Fibroblast of peridontal ligament (primary cell): ENCODE measurements at regions not wholly inside any gene's neighbourhood (a gene's known extent, or its start where the extent isn't known, plus 50 kb on each side); places are given as distances from the start of the nearest gene placed in this dataset.

ENCODE experiments used
- DNase-seq: peaks from one replicate; pipeline ENCODE4 v3.0.0-alpha.2; 2010; ENCODE audit errors: extremely low read depth

DNA sequence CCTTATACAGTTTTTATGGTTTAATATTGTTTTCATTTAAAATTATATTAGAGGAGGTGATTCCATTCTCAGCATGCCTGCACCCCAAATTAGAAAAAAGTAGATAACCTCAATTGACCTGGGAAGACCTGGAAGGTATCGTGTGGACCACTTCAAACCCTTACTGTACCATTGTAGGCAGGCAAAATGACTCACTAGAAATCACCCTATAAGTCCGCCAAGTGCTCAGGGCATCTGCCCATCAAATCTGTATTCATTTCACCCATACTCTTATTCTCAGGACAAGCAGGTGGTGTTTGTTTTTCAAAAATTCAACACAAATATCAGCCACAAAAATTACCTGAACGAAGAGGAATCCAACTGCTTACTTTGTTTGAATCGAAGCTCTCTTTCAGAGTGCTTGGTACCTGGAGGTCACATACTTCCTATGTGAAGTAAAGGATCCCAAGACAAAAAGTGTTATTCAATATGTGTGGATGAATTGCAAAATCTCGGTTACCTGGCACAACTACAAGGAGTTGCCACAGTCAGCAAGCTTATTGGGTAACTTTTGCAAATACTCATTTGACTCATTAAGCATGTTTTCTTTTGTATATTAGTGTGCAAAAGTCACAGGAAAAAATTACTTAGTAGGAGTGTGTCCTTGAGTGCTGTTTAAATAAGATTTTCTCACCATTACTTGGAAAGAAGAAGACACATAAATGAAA, 216.2 kb downstream of the ENC1 start:
- peak; percentile 50 for DNase-seq

DNA sequence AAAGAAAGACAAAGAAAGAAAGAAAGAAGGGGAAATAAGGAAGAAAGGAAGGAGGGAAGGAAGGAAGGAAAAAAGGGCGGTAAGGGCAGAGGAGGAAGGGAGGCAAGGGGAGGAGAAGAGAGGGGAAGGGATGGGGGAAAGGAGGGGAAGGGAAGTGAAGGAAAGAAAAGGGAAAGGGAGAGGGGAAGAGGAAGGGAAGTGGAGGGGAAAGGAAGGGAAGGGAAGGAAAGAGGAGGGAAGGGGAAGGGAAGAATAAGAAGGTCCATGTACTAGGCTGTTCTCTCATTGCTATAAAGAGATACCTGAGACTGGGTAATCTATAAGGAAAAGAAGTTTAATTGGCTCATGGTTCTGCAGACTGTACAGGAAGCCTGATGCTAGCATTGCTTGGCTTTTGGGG, 217.1 kb downstream of the ENC1 start:
- no peak for DNase-seq

DNA sequence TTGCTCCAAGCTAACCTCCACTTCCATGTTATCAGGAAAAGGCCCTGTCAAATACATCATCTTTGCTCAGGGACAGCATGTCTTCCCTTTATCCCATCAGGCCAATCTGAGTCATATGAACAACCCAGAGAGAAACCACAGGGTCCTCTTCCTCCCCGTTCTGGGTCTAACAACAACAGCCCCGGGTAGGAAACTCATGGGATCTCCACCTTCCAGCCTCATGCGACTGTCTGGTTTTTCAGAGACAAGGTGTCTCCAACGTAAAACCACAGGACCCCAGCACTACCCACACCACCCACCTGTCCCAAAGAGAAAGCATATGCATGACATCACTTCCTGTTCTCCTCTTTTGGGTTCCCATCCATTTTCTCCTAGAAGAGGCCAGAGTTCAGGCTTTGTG, 217.9 kb downstream of the ENC1 start:
- no peak for DNase-seq

DNA sequence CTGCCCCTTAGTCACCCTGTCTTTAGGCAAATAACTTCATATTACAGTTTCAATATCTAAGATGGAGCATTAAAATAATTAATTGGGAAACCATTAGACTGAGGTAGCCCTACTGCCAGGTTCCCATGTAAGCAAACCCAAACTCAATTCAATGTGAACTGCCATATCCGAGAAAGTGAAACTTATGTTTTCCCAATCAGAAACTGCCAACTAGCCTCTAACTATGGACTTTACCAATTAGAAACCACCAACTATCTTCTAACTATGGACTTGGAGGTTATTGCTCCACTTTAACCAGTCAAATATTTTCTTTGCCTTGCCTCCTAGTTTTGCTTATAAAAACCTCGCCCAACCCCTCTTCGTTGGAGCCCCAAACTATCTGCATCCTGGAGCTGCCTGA, 218.5 kb downstream of the ENC1 start:
- DNase-seq, result no peak

DNA sequence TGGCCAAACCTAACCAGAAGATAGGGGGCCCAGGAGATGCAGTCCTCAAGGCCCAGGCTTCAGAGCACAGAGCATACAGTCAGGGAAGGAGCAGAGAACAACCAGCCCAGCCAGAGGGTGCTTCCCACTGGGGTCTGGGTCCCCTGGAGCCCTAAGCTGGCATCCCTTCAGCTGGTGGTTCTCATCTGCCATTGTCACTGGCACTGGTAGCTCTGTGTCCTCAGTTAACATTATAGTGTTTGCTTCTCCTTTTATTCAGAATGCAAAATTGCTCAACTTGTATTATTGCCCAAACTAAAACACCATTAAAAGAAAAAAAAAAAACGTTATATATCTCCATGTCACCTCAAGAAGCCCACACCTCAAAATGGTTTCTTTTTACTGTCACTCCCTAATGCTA, 219.2 kb downstream of the ENC1 start:
- DNase-seq, result no peak

DNA sequence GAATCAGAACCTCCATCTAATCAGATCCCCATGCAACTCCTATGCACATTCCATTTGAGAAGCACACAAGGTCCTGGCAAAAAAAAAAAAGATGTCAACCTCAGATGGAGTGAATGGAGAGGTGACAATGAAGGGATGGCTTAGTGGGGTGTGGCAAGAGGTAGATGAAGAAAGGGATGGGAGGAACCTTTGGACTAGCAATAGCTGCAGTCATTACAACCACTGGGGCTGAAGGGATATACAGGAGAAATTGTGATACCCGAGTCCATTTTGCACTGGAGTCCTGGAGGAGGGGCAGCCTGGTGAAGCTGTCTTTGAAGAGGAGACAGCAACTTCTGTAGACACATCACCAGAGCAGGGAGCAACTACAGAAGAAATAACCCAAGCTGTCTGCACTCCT, 219.6 kb downstream of the ENC1 start:
- DNase-seq, result no peak

DNA sequence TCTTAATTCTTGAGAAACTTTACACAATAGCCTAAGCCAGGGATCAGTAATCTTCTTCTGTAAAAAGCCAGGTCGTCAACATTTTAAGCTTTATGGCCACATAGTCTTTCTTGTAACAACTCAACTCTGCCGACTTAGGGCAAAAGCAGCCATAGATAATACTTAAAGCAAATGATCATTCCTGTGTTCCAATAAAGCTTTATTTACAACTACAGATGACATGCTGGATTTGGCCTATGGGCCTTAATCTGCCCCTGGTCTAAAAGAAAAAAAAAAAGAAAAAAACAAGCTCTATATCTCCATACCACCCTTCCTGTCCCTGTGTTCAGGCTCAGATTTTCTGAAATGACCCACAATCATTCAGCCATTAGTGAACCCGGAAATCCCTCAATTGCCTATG, 220.3 kb downstream of the ENC1 start:
- no peak for DNase-seq

DNA sequence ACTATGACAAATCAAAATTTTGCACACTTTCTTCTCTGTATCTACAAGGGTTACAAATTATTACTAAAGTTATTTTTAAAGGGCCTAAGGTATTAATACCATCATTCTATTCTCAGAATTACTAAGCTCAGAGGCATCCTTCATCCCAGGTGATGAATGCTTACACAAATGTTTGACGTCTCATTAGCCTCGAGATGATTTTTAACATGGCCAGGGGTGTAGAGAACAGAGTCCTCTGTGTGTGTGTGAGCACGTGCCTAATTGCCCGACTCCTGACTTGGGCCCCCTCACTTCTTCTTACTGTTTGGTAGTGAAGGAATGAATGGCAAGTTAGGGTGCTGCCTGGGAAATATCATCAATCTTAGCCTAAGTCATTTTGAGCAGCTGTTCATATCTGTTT, 221.1 kb downstream of the ENC1 start:
- no peak for DNase-seq

DNA sequence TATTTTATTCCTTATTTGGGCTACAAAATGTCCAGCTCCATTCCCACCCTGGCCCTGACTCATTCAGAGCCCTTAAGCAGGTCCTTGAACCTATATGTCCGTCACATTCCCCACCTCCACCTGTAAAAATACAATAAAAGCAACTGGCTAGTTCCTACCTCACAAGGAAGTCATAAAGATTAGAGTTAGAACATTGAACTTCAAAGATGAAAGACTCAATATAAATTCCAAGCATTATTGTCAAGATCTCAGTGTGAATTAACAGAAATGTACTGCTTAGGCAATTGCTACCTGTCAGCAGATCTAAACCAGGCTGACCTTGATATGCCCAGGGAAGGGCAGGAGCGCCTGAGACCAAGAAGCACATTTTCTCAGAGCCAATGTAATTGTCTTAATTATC, 221.8 kb downstream of the ENC1 start:
- DNase-seq, result no peak

DNA sequence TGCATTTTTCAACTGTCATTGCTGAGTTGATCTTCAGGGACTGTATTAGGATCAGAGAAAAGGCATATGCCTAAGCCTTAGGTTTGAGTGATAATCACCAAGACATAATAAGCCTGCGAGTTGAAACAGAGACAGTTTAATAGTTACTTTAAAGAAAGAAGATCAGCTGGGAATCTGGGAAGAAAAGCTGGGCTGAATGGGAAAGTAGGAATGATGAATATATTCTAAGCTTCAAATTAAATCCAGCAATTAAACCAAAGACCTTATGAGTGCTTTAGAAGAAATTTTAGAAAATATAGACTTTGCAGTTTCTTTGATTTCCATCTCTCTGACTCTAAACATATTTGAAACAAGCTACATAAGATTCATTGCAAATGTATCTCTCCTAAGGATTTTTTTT, 222.3 kb downstream of the ENC1 start:
- DNase-seq, result no peak

DNA sequence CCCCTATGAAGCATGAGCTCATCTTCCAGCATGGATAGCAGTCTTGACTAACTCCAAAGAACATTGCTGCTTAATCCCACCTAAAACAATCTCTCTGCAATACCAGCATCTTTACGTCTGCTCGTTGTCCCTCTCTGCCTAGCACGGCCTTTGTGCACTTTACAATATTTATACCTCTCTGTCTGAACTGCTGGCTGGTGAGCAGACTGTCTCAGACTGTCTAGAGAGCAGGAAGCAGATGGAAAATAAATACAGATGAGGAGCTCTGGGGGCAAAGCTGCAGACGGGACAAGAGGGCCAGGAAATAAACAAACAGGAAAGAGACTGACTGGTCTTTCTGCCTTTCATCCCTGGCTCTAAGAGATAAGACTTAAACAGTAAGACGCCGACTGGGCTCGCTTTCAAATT, 224.8 kb downstream of the ENC1 start:
- DNase-seq, result no peak

DNA sequence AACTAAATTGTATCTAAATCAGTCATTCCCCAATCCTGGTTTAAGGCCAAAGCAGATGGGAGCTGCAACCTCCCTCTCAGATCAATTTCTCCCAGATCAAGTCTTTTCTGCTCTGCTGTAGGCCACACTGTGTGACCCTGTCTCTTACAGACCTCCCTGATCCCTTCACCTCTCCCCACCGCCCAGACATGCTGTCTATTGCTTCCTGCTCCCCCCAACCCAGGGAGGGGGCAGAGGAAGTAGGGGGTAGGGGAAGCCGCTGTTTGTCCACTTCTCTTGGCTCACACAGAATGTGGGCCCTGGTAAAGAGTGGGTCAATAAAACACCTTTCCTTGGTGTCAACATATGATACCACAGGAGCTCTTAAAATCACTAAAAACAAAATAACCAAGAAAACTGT, 226.3 kb downstream of the ENC1 start:
- DNase-seq, result no peak

DNA sequence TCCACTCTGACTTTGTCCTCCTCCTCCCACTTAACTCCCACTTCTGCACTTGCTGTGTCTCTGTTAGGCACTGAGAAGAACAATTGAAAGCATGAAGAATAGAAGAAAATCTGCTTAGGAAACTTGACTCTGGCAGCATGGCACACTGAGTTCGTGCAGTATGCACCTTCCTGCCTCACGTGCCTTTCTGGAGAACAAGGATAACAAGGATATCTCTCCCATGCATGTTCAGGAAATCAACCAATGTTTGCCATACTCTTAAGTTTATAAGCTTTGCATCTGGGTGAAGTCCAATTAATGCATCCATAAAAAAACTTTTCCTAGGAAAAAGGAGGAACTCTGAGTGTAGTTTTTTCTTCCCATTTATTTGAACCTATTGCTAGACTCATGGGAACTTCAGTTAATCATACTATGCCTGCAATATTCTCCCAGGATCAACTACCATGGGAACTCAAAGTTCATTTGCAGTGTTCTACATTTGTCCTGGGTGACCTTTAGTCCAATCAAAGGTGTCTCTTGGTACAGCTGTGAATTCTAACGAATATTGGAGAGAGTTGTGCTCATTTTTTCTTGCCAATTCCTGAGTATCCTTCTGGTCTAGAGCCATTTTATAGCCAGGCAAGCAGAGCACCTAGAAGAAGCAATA, 227.0 kb downstream of the ENC1 start:
- DNase-seq, result no peak

DNA sequence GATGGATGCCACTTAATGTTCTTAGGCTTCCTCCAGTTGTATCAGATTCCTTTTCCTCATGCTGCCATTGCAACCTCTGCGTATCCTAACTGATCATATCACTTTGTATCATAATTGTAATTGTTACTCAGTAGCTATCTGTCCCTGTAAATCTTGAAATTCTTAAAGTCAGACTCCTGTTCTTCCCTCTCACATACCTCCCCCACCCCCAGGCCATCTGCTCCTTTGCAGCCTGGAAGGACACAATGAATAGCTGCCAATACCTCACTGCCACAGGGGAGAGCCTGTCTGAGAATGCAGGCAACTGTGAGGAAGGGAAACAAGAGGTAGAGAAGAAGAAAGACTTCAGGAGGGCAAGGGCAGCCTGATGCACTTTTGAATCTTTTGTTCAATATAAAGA, 228.5 kb downstream of the ENC1 start:
- DNase-seq, result no peak

DNA sequence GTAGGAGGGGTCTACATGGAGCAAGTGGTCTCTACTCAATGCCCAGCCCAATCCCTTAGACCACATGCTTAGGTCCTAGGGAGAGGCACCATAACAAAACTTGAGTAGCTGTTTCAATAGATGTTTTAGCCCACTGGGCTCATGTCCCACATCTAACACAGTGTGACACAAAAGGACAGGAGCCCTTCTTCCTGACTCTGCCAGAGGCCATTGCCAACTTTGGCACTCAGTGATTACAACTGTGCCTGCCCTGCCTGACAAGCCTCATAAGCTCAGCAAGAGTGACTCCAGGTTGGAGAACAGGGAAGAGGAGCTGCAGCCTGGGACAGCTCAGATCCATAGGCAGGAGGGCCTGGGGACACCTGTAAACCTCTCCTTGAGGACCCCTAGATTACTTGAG, 230.8 kb downstream of the ENC1 start:
- DNase-seq, result no peak

DNA sequence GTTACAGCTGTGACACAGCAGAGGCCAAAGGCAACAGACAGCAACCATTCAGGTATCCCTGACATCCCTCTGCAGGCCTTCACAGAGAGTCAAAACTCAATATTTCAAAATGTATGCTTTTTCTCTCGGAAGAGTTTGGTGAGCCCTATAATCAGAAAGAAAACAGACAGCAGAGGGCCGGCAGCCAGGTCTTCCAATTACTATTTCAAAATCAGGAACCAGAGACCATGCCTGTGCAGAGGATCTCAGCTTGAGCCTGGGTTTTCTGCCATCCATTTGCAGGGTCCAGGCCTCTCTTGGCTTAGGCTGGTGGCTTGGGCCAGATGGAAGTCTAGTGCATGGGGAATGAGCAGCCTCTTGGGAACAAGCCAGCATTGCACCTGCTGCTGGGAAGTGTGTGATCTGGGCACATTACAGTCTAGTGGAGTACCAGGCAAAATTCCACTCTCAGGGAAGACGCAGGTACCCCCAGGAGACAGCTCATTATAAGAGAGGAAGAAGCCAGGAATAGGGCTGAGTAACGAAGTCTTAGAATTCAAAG, 231.3 kb downstream of the ENC1 start:
- no peak for DNase-seq

DNA sequence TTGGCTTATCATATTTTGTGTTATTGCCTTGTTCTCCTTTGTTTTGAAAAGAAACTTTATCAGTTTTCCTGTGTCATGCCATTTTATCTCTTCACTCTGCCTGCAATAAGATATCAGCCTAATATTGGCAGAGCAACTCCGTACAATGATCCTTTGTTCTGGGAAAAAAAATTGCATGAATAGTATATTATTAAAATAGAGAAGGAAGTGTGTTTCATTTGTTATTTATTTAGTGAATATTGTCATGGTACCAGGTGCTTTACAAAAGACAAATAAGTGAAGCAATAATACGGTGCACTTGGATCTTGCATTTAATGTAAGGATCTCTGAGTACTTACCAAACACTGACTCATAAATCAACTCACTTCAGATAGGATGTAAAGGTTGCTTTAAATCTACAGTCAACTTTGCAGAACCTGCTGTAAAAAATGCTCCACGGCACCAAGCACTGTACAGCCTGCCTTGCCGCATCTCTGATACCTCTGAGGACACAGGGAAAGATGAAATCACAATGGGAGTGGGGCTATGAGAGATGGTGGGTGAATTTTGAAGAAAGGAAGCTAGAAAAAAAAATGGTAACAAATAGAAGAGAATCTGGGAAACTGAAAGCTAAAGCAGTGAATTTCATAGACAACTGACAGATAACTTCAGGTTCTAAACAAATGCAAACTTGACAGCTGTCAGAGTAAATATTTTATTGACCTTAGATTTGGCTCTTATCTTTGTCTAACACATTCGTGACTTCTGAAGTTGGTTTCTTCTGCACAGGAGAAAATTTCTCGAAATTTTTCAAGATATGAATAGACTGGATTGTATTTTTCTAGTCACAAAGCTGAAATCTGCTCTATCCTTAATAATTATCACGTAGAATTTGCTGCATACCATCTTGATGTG, 232.1 kb downstream of the ENC1 start:
- DNase-seq, result no peak

DNA sequence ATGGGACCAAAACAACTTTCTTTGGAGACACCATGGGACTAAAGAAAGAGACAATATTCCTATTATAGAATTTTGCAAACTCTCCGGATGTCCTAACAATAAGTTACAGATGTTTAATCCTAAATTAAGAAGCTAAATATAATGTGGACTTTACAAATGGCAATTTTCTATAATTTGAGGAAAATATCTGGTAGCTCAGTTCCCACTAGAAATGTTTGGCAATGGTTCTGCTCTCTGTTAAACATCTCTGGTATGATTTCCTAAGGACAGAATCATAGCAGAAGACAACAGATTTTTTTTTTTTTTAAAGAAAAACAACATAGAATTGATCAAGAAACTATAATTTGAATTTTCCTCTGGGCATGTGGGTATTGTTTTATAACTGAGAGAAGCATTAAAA, 232.8 kb downstream of the ENC1 start:
- DNase-seq, result no peak

DNA sequence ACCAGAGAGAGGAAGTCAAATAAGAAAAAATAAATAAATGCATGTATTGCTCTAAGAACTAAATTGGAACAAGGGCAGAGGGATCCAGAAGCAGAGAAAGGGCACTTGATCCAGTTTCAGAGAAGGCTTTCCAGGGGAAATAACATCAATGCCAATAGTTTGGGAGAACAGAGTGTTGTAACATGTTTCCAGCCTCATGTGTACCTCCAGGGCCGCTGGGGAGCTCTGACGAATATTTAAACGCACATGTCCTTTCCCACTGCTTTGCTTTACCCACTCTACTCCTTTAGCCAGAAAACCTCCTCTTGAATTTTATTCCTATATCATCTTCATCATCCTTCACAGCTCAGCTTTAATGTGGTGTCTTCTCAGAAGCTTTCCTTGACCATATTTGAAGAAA, 233.7 kb downstream of the ENC1 start:
- no peak for DNase-seq

DNA sequence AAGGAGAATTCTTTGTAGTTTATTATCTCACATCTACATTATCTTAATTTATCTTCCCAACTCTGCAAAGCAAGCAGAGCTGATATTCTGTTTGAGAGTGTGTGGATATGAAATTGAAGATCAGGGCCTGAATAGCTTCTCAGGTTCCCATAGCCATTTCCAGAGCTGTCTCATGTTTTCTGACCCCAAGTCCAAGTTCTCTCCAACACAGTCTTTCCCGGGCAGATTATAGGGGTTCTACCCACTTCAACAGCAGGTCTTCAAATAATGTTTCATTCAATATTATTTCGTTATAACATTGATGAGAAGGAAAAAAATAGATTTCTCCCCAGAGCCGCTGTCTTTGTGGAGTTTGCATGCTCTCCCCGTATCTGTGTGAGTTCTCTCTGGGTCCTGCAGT, 234.9 kb downstream of the ENC1 start:
- DNase-seq, result no peak

DNA sequence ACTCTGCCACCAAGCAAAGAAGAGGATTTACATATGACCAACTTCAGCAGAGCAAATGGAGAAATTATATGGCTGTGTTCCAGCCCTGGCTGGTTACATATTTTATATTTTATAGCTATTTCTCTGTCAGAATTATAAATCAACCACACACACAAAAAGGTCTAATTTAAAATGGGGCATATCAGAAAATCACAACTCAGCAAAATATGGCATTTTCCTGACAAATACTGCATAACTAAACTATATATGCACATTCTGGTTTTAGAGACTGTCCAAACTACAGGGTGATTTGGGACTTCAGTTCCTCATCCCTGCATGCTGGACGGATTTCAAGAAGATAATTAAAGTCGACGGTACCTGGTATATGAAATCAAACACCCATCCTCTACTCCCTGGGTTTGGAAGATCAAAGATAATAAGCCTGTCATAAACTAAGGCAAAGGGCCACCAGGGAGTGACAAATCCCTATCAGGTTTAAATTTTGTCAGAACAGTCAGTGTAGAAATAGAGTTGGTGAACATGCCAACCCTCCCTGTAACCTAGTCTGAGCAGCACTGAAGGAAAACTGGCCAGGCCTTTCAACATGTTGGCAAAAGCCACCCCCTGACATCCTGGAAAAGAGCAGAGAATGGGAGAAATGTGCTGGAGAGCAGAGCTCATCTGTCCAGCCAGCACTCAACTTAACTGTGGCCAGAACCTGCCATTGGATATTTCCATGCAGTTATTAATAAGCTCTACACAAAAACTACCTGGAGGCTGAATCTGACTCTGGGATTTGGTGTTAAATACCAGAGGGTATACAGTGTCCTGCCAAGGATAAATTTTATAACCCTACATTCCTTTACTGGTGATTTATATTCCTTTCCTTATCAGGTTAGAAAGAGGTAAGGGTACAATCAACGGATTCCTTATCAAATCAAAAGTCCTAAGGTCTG, 235.7 kb downstream of the ENC1 start:
- DNase-seq, result no peak

DNA sequence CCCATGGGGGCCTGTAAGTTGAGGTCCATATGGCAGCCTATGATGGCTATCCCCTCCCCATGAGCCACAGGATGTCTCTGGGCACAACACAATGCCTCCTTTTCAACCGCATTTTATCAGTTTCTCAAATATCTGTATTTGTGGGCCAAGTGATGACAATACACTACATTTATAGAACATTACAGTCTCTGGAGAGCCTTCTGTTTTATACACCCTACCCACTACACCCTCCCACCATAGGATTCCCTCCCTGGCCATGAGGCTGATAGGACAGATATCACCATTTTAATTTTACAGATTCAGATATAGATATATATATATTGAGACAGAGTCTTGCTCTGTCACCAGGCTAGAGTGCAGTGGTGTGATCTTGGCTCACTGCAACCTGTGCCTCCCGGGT, 236.8 kb downstream of the ENC1 start:
- DNase-seq, result no peak
